ENCODE measurements at regions not wholly inside any gene's neighbourhood (a gene's known extent, or its start where the extent isn't known, plus 50 kb on each side); places are given as distances from the start of the nearest gene placed in this dataset.

GRCh38 chr5:110347781-110348180 lies 378.7 kb downstream of the TMEM232 start:
- Histone ChIP-seq H3K36me3 (ENCODE audit: insufficient read depth, low read length) (no peaks in the 10 kb centered on the region), H3K4me1 (ENCODE audit: insufficient read depth, low read length) (no peaks in the 10 kb centered on the region), H3K9me3 (ENCODE audit: low read length) (no peaks in the 10 kb centered on the region), H3K27me3 (ENCODE audit: control insufficient read depth in 1 of 2, insufficient read depth in 2 of 2, low read length in 2 of 2) (no peaks in the 10 kb centered on the region), H3K27ac (ENCODE audit: low read depth, low read length) (no peak overlapping the region), H3K4me3 (ENCODE audit: low read depth in 1 of 2, low read length in 2 of 2) (no peak overlapping the region), H3K9ac (ENCODE audit: low read length) (no peak overlapping the region)

GRCh38 chr5:110351430-110351829 lies 375.0 kb downstream of the TMEM232 start:
- Histone ChIP-seq H3K9ac (ENCODE audit: low read length) (no peak overlapping the region), H3K4me3 (ENCODE audit: low read depth in 1 of 2, low read length in 2 of 2) (no peak overlapping the region), H3K27me3 (ENCODE audit: control insufficient read depth in 1 of 2, insufficient read depth in 2 of 2, low read length in 2 of 2) (no peaks in the 10 kb centered on the region), H3K9me3 (ENCODE audit: low read length) (no peaks in the 10 kb centered on the region), H3K36me3 (ENCODE audit: insufficient read depth, low read length) (no peaks in the 10 kb centered on the region), H3K27ac (ENCODE audit: low read depth, low read length) (no peak overlapping the region), H3K4me1 (ENCODE audit: insufficient read depth, low read length) (peaks cover 7% of the 10 kb centered on the region)

GRCh38 chr5:110354311-110354710 lies 372.2 kb downstream of the TMEM232 start:
- no peak overlapping the region for H3K9ac ChIP-seq (ENCODE audit: low read length)
- H3K9me3 ChIP-seq (ENCODE audit: low read length), result no peaks in the 10 kb centered on the region
- no peaks in the 10 kb centered on the region for H3K27me3 ChIP-seq (ENCODE audit: control insufficient read depth in 1 of 2, insufficient read depth in 2 of 2, low read length in 2 of 2)
- H3K36me3 ChIP-seq (ENCODE audit: insufficient read depth, low read length), result no peaks in the 10 kb centered on the region
- no peak overlapping the region for H3K27ac ChIP-seq (ENCODE audit: low read depth, low read length)
- no peak overlapping the region for H3K4me3 ChIP-seq (ENCODE audit: low read depth in 1 of 2, low read length in 2 of 2)
- peaks cover 7% of the 10 kb centered on the region for H3K4me1 ChIP-seq (ENCODE audit: insufficient read depth, low read length)

- Histone ChIP-seq H3K9ac (ENCODE audit: low read length) (no peak overlapping the region), H3K36me3 (ENCODE audit: insufficient read depth, low read length) (no peaks in the 10 kb centered on the region), H3K27ac (ENCODE audit: low read depth, low read length) (no peak overlapping the region), H3K4me3 (ENCODE audit: low read depth in 1 of 2, low read length in 2 of 2) (no peak overlapping the region), H3K27me3 (ENCODE audit: control insufficient read depth in 1 of 2, insufficient read depth in 2 of 2, low read length in 2 of 2) (no peaks in the 10 kb centered on the region), H3K9me3 (ENCODE audit: low read length) (no peaks in the 10 kb centered on the region), H3K4me1 (ENCODE audit: insufficient read depth, low read length) (peaks cover 7% of the 10 kb centered on the region)
Measured at GRCh38 chr5:110354915-110355644, 371.4 kb downstream of the TMEM232 start.

GRCh38 chr5:110356677-110357076 lies 369.8 kb downstream of the TMEM232 start:
- no peak overlapping the region for H3K27ac ChIP-seq (ENCODE audit: low read depth, low read length)
- no peaks in the 10 kb centered on the region for H3K9me3 ChIP-seq (ENCODE audit: low read length)
- H3K4me1 ChIP-seq (ENCODE audit: insufficient read depth, low read length), result peaks cover 7% of the 10 kb centered on the region
- no peak overlapping the region for H3K9ac ChIP-seq (ENCODE audit: low read length)
- H3K36me3 ChIP-seq (ENCODE audit: insufficient read depth, low read length), result no peaks in the 10 kb centered on the region
- no peaks in the 10 kb centered on the region for H3K27me3 ChIP-seq (ENCODE audit: control insufficient read depth in 1 of 2, insufficient read depth in 2 of 2, low read length in 2 of 2)
- H3K4me3 ChIP-seq (ENCODE audit: low read depth in 1 of 2, low read length in 2 of 2), result no peak overlapping the region

- no peaks in the 10 kb centered on the region for H3K36me3 ChIP-seq (ENCODE audit: insufficient read depth, low read length)
Measured at GRCh38 chr5:110359221-110359620, 367.2 kb downstream of the TMEM232 start.

GRCh38 chr5:110361471-110361870 lies 365.0 kb downstream of the TMEM232 start:
- H3K4me1 ChIP-seq (ENCODE audit: insufficient read depth, low read length), result no peaks in the 10 kb centered on the region
- H3K27me3 ChIP-seq (ENCODE audit: control insufficient read depth in 1 of 2, insufficient read depth in 2 of 2, low read length in 2 of 2), result no peaks in the 10 kb centered on the region
- no peak overlapping the region for H3K27ac ChIP-seq (ENCODE audit: low read depth, low read length)
- no peak overlapping the region for H3K4me3 ChIP-seq (ENCODE audit: low read depth in 1 of 2, low read length in 2 of 2)
- H3K36me3 ChIP-seq (ENCODE audit: insufficient read depth, low read length), result no peaks in the 10 kb centered on the region
- H3K9me3 ChIP-seq (ENCODE audit: low read length), result no peaks in the 10 kb centered on the region
- no peak overlapping the region for H3K9ac ChIP-seq (ENCODE audit: low read length)

More at GRCh38 chr5:110359221-110359620, 367.2 kb downstream of the TMEM232 start:
- no peaks in the 10 kb centered on the region for H3K27me3 ChIP-seq (ENCODE audit: control insufficient read depth in 1 of 2, insufficient read depth in 2 of 2, low read length in 2 of 2)
- H3K27ac ChIP-seq (ENCODE audit: low read depth, low read length), result no peak overlapping the region
- H3K4me3 ChIP-seq (ENCODE audit: low read depth in 1 of 2, low read length in 2 of 2), result no peak overlapping the region
- H3K4me1 ChIP-seq (ENCODE audit: insufficient read depth, low read length), result peaks cover 7% of the 10 kb centered on the region
- no peak overlapping the region for H3K9ac ChIP-seq (ENCODE audit: low read length)
- no peaks in the 10 kb centered on the region for H3K9me3 ChIP-seq (ENCODE audit: low read length)

- Histone ChIP-seq H3K4me3 (ENCODE audit: low read depth in 1 of 2, low read length in 2 of 2) (no peak overlapping the region), H3K27me3 (ENCODE audit: control insufficient read depth in 1 of 2, insufficient read depth in 2 of 2, low read length in 2 of 2) (no peaks in the 10 kb centered on the region), H3K36me3 (ENCODE audit: insufficient read depth, low read length) (no peaks in the 10 kb centered on the region), H3K9me3 (ENCODE audit: low read length) (no peaks in the 10 kb centered on the region), H3K27ac (ENCODE audit: low read depth, low read length) (no peak overlapping the region), H3K4me1 (ENCODE audit: insufficient read depth, low read length) (no peaks in the 10 kb centered on the region), H3K9ac (ENCODE audit: low read length) (no peak overlapping the region)
Measured at GRCh38 chr5:110362261-110362660, 364.2 kb downstream of the TMEM232 start.

GRCh38 chr5:110366716-110367115 lies 359.8 kb downstream of the TMEM232 start:
- Histone ChIP-seq H3K4me3 (ENCODE audit: low read depth in 1 of 2, low read length in 2 of 2) (no peak overlapping the region), H3K36me3 (ENCODE audit: insufficient read depth, low read length) (no peaks in the 10 kb centered on the region), H3K9ac (ENCODE audit: low read length) (no peak overlapping the region), H3K9me3 (ENCODE audit: low read length) (no peaks in the 10 kb centered on the region), H3K4me1 (ENCODE audit: insufficient read depth, low read length) (no peaks in the 10 kb centered on the region), H3K27me3 (ENCODE audit: control insufficient read depth in 1 of 2, insufficient read depth in 2 of 2, low read length in 2 of 2) (no peaks in the 10 kb centered on the region), H3K27ac (ENCODE audit: low read depth, low read length) (no peak overlapping the region)

Measured in muscle layer of colon (tissue), 2 donors.